GM10266 (cell line): ENCODE measurements at regions not wholly inside any gene's neighbourhood (a gene's known extent, or its start where the extent isn't known, plus 50 kb on each side); places are given as distances from the start of the nearest gene placed in this dataset.

ENCODE experiments used
- DNase-seq: peaks from one replicate; pipeline ENCODE4 v3.0.0; 2012; ENCODE audit errors: extremely low spot score
- TF ChIP-seq, protein P1 (sequence below): IDR thresholded peaks from 2 replicates; pipeline ENCODE4 v1.5.1; 2012; ENCODE audit warnings: mild to moderate bottlenecking, low read depth; ENCODE audit not compliant: control insufficient read depth, insufficient read depth; ENCODE audit errors: missing control alignments

DNA sequence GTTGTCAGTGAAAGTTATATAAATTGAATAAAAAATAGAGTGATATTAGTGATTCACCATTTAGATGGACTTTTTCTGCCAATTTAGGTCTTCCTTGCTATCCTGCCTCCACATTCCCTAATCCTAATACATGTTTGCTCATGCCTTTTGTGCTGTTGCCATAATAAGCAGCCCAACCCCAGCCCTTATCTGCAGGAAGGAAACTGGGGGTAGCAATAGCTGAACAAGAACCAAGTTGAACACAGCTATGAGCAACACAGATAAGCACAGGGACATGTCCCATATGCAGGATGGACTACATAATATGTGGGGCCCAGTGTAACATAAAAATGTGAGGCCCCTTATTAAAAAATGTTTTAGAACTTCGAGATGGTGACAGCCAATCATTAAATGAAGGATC, 91.2 kb upstream of the AHR start:
- no peak for DNase-seq
- TF ChIP-seq, protein P1, sequence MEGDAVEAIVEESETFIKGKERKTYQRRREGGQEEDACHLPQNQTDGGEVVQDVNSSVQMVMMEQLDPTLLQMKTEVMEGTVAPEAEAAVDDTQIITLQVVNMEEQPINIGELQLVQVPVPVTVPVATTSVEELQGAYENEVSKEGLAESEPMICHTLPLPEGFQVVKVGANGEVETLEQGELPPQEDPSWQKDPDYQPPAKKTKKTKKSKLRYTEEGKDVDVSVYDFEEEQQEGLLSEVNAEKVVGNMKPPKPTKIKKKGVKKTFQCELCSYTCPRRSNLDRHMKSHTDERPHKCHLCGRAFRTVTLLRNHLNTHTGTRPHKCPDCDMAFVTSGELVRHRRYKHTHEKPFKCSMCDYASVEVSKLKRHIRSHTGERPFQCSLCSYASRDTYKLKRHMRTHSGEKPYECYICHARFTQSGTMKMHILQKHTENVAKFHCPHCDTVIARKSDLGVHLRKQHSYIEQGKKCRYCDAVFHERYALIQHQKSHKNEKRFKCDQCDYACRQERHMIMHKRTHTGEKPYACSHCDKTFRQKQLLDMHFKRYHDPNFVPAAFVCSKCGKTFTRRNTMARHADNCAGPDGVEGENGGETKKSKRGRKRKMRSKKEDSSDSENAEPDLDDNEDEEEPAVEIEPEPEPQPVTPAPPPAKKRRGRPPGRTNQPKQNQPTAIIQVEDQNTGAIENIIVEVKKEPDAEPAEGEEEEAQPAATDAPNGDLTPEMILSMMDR = no peak

DNA sequence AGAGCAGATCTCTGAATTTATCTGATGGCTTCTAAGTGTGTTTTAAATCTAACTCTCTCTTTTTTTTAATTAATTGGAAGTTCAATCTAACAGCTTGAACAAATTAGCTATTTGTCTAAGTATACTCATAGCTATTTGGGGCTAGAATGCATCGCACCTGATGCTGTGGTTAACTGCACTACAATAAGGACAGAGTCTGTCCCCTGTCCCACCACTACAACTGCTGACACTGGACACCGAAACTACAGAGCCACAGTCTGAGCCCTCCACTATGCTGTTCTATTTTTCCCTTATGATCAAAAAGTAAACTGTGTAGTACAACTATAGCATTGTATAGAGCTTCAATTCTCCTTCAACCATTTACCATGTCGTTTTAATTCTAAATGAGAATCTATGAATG, 89.4 kb upstream of the AHR start:
- DNase-seq = no peak
- TF ChIP-seq, protein P1 = no peak

GRCh38 chr7:17211307-17211836, 87.1 kb upstream of the AHR start:
- TF ChIP-seq, protein P1 = no peak
- DNase-seq = no peak

DNA sequence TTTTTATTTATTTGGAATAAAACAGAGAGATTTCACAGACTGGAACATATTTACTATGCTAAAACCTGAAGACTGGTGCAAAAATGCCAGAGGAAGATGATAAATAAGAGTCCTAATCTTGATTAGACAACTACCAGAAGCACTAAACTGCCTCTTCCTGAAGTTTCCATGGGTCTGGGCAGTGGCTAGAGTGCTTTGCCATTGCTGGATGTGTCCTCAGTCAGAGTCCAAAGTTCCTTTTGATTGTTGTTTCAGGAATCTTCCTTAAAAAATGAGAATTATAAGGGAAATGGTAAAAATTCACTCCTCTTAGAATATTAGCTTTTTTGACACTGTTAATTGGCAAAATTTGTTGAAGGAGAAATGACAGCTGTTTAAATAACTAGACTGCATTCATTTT, 86.3 kb upstream of the AHR start:
- DNase-seq = no peak
- TF ChIP-seq, protein P1 = no peak

DNA sequence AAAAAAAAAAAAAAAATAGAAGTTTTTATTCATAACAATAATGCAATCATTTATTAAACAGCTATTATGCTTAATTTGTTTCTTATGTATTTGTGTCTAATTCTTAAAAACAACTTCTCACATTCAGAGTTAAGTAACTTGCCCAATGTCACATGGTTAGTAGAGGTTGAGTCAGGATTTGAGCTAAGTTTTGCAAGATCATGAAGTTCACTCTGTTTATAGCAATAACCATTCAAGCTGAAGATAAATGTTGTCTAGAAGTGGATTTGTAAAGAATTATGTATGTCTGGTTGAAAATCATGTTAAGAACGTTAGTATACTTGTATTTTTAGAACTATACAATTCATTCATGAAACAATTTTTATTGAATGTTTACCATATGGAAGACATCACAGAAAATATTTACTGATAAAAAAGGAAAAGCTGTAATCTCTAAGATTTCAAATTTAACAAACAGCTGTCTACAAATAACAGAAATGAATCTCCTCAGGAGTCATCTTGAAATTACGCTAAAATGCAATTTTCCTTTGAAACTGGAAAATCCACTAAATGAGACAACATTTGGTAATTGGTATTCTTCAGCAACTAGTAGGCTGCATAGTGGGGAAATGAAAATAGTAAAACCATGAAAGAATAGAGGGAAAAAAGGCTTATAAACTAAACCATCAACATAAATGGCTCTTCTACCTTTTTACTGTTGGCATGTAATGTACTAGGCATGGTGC, 70.5 kb upstream of the AHR start:
- DNase-seq = no peak
- TF ChIP-seq, protein P1 = no peak

DNA sequence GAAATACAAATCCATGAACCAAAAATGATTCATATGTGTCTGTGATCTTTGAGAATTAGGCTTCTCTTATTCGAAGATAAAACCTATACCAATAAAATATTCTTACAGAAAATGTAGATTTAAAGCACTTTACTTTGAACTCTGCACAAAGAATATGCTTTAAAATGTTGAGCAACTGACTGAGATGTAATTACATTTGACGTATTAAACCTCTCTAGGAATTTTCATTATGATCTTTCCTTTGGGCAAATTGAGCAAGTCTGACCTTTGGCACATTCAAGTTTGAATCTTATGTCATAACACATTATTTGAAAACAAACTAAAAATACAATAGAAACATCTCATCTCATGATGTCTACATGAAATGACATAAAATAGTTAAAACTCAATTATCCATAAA, 69.2 kb upstream of the AHR start:
- TF ChIP-seq, protein P1 = no peak
- no peak for DNase-seq

DNA sequence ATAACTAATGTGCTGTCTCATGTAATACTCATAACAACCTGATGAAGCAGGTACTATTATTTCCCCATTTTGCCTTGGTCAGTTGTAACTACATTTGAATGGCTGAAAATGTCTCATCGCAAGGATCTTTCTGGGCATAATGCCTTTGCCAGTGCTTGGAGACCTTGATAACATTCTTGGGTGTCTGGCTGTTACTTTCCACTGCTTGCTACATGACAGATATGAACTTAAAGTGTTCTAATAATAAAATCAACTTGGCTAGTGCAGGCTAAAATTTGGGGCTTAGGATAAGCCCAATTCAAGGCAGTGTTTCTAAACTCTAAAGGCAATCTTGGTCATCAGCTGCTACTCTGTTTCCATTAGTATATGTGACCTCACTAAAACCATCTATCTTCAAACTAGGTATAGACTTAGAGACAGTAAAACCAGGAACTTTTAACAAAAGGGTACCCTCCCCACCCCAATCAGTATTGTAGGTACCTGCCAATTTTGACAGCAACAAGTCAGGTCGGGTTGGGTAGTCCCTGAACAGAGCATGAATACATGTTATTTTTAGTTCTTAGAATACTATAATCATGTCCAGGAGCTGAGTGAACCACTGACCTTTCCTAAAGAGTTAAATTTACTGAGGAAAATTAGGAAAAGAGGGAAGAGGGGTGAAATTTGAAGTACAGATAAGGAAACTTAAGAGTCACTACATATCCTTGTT, 68.2 kb upstream of the AHR start:
- DNase-seq = no peak
- TF ChIP-seq, protein P1 = no peak
